ENCODE measurements at regions not wholly inside any gene's neighbourhood (a gene's known extent, or its start where the extent isn't known, plus 50 kb on each side); places are given as distances from the start of the nearest gene placed in this dataset.

GRCh38 chr3:162082516-162082915, 585.9 kb downstream of the OTOL1 start (continued):
- TF ChIP-seq NCOA2 (CRISPR knock-in tag; IDR thresholded peaks at IDR 0.05) (no peak), MTERF4 (CRISPR knock-in tag; IDR thresholded peaks at IDR 0.05) (no peak), ZNF225 (CRISPR knock-in tag; IDR thresholded peaks at IDR 0.05) (no peak), ZNF660 (CRISPR knock-in tag; IDR thresholded peaks at IDR 0.05; ENCODE audit: borderline replicate concordance, low read depth) (no peak)

- H3K4me2 ChIP-seq (ENCODE audit: low read depth, low read length): no peak overlapping the region
- no peaks in the 10 kb centered on the region for H3K4me1 ChIP-seq (ENCODE audit: insufficient read depth, low read length)
- intact Hi-C loops (cut with micrococcal nuclease; ENCODE audit: unreplicated experiment): no loop called here
- no peaks in the 10 kb centered on the region for H4K20me1 ChIP-seq (ENCODE audit: insufficient read depth, low read length)
- no peaks in the 10 kb centered on the region for H3K79me2 ChIP-seq (ENCODE audit: insufficient read depth, low read length)
- no peak overlapping the region for H3K4me3 ChIP-seq (replicated peaks in 1 of 3; ENCODE audit: insufficient read depth in 1 of 3, low read depth in 2 of 3, low read length in 3 of 3)
- no peak for ATAC-seq
- no TSS peak for BruUV-seq (replicated peaks)
- DNase-seq (ENCODE audit: low spot score): no peak
- H3K27me3 ChIP-seq (ENCODE audit: control insufficient read depth in 1 of 2, insufficient read depth in 2 of 2, low read length in 2 of 2): no peaks in the 10 kb centered on the region
- H3K9me3 ChIP-seq (ENCODE audit: low read length): no peaks in the 10 kb centered on the region
- FAIRE-seq: no peak
- H2AFZ ChIP-seq (ENCODE audit: low read length): no peak overlapping the region
- in situ Hi-C loops (cut with HindIII; ENCODE audit: extremely low pct_ligation_motif_present, low pct_unique_long_range_greater_than_20kb): no loop called here
- POLR2A ChIA-PET: no interaction called here
- no peak overlapping the region for H3K27ac ChIP-seq (ENCODE audit: extremely low read length, insufficient read depth, low read length)
- 3% methylated on average over 3 of the region's 3 CpGs for WGBS (ENCODE audit: low lambda C conversion rate)
- H3K9ac ChIP-seq (ENCODE audit: insufficient read depth, low read depth, low read length): no peak overlapping the region
- H3K36me3 ChIP-seq (replicated peaks in 1 of 2; ENCODE audit: control insufficient read depth in 1 of 2, insufficient read depth in 2 of 2, low read length in 2 of 2): no peaks in the 10 kb centered on the region
- TF ChIP-seq ZNF687 (CRISPR knock-in tag; IDR thresholded peaks at IDR 0.05) (no peak), TFE3 (CRISPR knock-in tag; IDR thresholded peaks at IDR 0.05) (no peak), MAFK (conservative IDR thresholded peaks at IDR 0.05 in 1 of 2, IDR thresholded peaks at IDR 0.05 in 1 of 2; ENCODE audit: low read length in 2 of 2) (peak in 1 of 2 experiments; percentile 13; a peak in 1 of 4 replicates), HHEX (CRISPR knock-in tag; IDR thresholded peaks at IDR 0.05) (no peak), KAT8 (CRISPR knock-in tag; IDR thresholded peaks at IDR 0.05) (no peak)
- CTCF ChIA-PET (ENCODE audit: low intra/inter-chr PET ratio, low total read pairs): no interaction called here
These were observed 590.8 kb downstream of the OTOL1 start for GRCh38 chr3:162087361-162087760.

All from HepG2 (cell line).